Gastrocnemius medialis (tissue), 4 donors: ENCODE measurements at regions not wholly inside any gene's neighbourhood (a gene's known extent, or its start where the extent isn't known, plus 50 kb on each side); places are given as distances from the start of the nearest gene placed in this dataset.

Source experiments
- ATAC-seq, 2 donors: fragments of 150-250 bp; one replicate each; pipeline ENCODE4 v1.9.1; 2016
- DNase-seq, 2 donors: peaks; one replicate each; pipeline ENCODE4 v3.0.0-alpha.2; 2019
- H3K27ac ChIP-seq, 4 donors: fragments of 200-600 bp; sonication (generic); 1 replicate in 1 of 4; 2 replicates in 3 of 4; pipeline ENCODE4 v1.5.1; 2016 to 2018; ENCODE audit warnings: mild to moderate bottlenecking in 2 of 4, moderate library complexity in 1 of 4
- H3K27me3 ChIP-seq, 3 donors: fragments of 200-600 bp; sonication (generic) in 2 of 3; 1 replicate in 1 of 3; 2 replicates in 2 of 3; pipeline versions ENCODE4 v1.5.1 to v1.6.0; 2016 to 2019; ENCODE audit warnings: mild to moderate bottlenecking in 1 of 3, moderate library complexity in 1 of 3
- H3K36me3 ChIP-seq, 2 donors: fragments of 200-600 bp; sonication (generic) in 1 of 2; one replicate each; pipeline ENCODE4 v1.5.1; 2017 to 2018
- H3K4me1 ChIP-seq, 2 donors: fragments of 200-600 bp; sonication (generic) in 1 of 2; one replicate each; pipeline ENCODE4 v1.5.1; 2016 to 2017; ENCODE audit warnings: mild to moderate bottlenecking in 2 of 2
- H3K4me3 ChIP-seq, 4 donors: fragments of 200-600 bp; sonication (generic) in 3 of 4; 1 replicate in 1 of 4; 2 replicates in 3 of 4; pipeline ENCODE4 v1.5.1; 2016 to 2019; ENCODE audit warnings: mild to moderate bottlenecking in 2 of 4
- H3K9me3 ChIP-seq, 3 donors: fragments of 200-600 bp; sonication (generic) in 2 of 3; 1 replicate in 1 of 3; 2 replicates in 2 of 3; pipeline ENCODE4 v1.5.1; 2016 to 2019
- POLR2A ChIP-seq, 2 donors: fragments of 450-650 bp; IDR thresholded peaks; one replicate each; pipeline ENCODE4 v1.6.1; 2017; ENCODE audit warnings: antibody characterized with exemption in 2 of 2, mild to moderate bottlenecking in 2 of 2, moderate library complexity in 2 of 2
- in situ Hi-C, 4 donors: fragments of 200-750 bp; cut with MboI; loops; one replicate each; pipeline versions ENCODE4 v1.15.0 to v1.8.0; 2017; ENCODE audit warnings: low sequenced_read_pairs in 4 of 4
- intact Hi-C: fragments of 100-400 bp; cut with DNase I; formaldehyde crosslinking; loops from one replicate; pipeline ENCODE4 v1.15.1; 2023; ENCODE audit warnings: low total_unique reads
- TF ChIP-seq, protein P1 (sequence below), 5 experiments: fragments of 450-650 bp in 3 of 5; fragments of 200-600 bp in 2 of 5; sonication (generic) in 2 of 5; IDR thresholded peaks in 4 of 5; conservative IDR thresholded peaks in 1 of 5; 1 replicate in 4 of 5; 2 replicates in 1 of 5; pipeline ENCODE4 v1.5.1; 2016 to 2019; ENCODE audit warnings: antibody characterized with exemption in 5 of 5, mild to moderate bottlenecking in 3 of 5, moderate library complexity in 3 of 5

DNA sequence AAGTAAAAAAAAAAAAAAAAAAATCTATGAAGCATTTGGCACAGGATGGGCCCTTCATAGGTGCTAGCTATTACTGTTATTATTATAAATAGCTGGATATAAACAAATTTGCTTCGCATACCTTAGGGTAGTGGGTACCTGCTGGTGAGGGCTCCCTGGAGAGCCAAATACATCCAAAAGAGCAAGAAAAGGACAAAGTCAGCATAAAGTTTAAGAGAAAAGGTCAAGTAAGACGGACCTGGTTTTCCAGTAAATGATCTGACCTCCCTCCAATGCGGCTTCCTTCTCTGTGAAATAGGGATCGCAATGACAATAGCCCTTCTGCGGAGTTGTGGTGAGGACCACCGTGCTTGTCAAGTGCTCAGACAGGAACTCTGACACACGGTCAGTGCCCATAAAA is 214.5 kb downstream of the SNX10 start:
- H3K36me3 ChIP-seq = no peaks in the 10 kb centered on the region
- in situ Hi-C loops (no loop called here), intact Hi-C loops (no loop called here)
- H3K27ac ChIP-seq = no peak overlapping the region
- no peak for DNase-seq
- H3K27me3 ChIP-seq = peaks cover 0 to 2% (median 0%) of the 10 kb centered on the region in 3 donors
- H3K9me3 ChIP-seq = no peaks in the 10 kb centered on the region
- no peak for TF ChIP-seq POLR2A (IDR thresholded peaks at IDR 0.05)
- TF ChIP-seq, protein P1, sequence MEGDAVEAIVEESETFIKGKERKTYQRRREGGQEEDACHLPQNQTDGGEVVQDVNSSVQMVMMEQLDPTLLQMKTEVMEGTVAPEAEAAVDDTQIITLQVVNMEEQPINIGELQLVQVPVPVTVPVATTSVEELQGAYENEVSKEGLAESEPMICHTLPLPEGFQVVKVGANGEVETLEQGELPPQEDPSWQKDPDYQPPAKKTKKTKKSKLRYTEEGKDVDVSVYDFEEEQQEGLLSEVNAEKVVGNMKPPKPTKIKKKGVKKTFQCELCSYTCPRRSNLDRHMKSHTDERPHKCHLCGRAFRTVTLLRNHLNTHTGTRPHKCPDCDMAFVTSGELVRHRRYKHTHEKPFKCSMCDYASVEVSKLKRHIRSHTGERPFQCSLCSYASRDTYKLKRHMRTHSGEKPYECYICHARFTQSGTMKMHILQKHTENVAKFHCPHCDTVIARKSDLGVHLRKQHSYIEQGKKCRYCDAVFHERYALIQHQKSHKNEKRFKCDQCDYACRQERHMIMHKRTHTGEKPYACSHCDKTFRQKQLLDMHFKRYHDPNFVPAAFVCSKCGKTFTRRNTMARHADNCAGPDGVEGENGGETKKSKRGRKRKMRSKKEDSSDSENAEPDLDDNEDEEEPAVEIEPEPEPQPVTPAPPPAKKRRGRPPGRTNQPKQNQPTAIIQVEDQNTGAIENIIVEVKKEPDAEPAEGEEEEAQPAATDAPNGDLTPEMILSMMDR (IDR thresholded peaks at IDR 0.05 in 4 of 5, conservative IDR thresholded peaks at IDR 0.05 in 1 of 5) = no peak
- ATAC-seq = no peak
- H3K4me3 ChIP-seq = no peak overlapping the region
- H3K4me1 ChIP-seq = no peaks in the 10 kb centered on the region

DNA sequence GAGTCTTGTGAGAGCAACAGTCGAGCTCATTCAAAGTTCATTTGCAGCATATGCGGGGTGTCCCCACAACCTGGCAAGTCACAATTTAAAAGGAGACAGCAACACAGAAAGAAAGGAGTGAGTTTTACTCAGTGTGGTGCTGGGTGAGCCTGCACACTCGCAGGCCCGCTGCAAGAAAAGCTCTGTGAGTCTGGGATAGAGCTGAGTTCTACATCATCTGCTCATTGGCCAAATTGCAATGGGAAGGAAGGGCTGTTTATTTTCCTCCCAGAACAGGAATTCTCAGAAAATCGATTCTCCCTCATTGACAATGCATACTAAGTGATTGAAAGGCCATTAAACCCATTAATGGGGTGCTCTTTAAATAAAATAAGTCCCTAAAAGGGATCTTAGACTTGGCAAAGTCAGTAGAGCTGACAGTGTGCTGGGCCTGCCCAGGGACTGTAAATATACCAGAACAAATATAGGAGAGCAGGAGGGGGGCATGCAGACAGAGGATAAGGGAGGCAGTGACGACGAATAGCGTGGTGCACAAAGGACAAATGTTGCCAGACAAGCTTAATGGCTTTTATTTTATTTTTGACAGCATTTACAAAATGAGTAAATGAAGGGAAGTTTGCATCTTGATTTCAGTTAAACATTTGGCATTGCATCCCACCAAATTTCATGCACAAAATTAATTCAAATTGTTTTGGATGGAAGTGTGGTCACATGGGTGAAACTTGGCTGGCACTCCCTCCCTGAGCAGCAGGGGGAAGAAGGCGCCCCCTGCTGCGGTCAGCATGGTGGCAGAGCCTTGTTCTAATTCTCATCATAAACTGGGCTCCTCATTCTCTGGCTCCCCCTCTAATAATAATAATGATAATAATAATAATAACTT is 215.7 kb downstream of the SNX10 start:
- DNase-seq (no peak), ATAC-seq (no peak)
- Histone ChIP-seq H3K27ac (no peak overlapping the region), H3K4me1 (no peaks in the 10 kb centered on the region), H3K36me3 (no peaks in the 10 kb centered on the region), H3K27me3 (peaks cover 0 to 2% (median 0%) of the 10 kb centered on the region in 3 donors), H3K9me3 (no peaks in the 10 kb centered on the region), H3K4me3 (no peak overlapping the region)
- TF ChIP-seq, protein P1 (IDR thresholded peaks at IDR 0.05 in 4 of 5, conservative IDR thresholded peaks at IDR 0.05 in 1 of 5) = no peak
- TF ChIP-seq POLR2A (IDR thresholded peaks at IDR 0.05) = no peak
- in situ Hi-C loops = no loop called here
- intact Hi-C loops = no loop called here

DNA sequence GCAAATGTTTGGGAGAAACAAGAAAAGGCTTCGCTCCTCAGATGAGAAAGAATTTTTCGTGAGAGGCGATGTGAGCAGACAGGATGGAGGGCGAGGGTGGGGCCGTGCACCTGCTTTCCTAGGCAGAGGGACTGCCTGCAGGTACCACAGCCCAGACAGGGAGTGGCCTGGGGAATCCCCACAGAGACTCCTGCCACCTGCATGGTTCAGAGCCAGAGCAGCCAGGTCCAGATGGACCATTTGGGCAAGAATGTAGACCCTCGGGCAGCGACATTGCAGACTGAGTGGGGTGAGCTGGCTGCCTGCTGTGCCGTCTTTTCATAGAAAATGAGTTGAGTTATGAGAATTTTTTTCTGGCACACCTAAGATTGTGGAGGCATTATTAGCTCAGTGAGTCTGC is 216.8 kb downstream of the SNX10 start:
- DNase-seq (no peak), ATAC-seq (no peak)
- in situ Hi-C loops (no loop called here), intact Hi-C loops (no loop called here)
- H3K4me1 ChIP-seq = no peaks in the 10 kb centered on the region
- TF ChIP-seq, protein P1 (IDR thresholded peaks at IDR 0.05 in 4 of 5, conservative IDR thresholded peaks at IDR 0.05 in 1 of 5) = no peak
- TF ChIP-seq POLR2A (IDR thresholded peaks at IDR 0.05) = no peak
- H3K4me3 ChIP-seq = no peak overlapping the region
- no peaks in the 10 kb centered on the region for H3K9me3 ChIP-seq
- peaks cover 0 to 2% (median 0%) of the 10 kb centered on the region in 3 donors for H3K27me3 ChIP-seq
- H3K36me3 ChIP-seq = no peaks in the 10 kb centered on the region
- H3K27ac ChIP-seq = no peak overlapping the region

DNA sequence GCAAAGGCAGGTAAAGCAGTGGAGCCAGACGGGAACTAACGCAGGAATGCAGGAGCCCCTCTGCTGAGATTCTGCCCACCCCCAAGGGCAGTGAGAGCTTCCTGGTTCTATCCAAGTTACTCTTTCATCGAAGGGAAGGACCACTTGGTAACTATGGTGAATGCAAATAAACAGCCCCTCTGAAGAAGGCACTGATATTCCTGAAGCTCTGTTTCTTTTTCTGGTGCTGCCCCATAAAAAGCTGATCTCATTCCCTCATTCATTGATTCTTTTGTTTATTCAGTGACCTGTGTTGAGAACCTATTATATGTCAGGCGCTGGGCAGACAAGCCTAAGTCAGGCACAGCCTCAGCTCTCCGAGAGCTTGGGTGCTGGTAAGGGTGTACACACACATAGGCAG is 217.3 kb downstream of the SNX10 start:
- Histone ChIP-seq H3K27me3 (peaks cover 0 to 2% (median 0%) of the 10 kb centered on the region in 3 donors), H3K4me1 (no peaks in the 10 kb centered on the region), H3K4me3 (no peak overlapping the region), H3K9me3 (no peaks in the 10 kb centered on the region), H3K36me3 (no peaks in the 10 kb centered on the region), H3K27ac (no peak overlapping the region)
- in situ Hi-C loops = no loop called here
- DNase-seq = no peak
- no peak for TF ChIP-seq POLR2A (IDR thresholded peaks at IDR 0.05)
- TF ChIP-seq, protein P1 (IDR thresholded peaks at IDR 0.05 in 4 of 5, conservative IDR thresholded peaks at IDR 0.05 in 1 of 5) = no peak
- intact Hi-C loops = no loop called here
- no peak for ATAC-seq
